Fibroblast of mammary gland (primary cell): ENCODE measurements at regions not wholly inside any gene's neighbourhood (a gene's known extent, or its start where the extent isn't known, plus 50 kb on each side); places are given as distances from the start of the nearest gene placed in this dataset.

ENCODE experiments used
- DNase-seq: peaks from one replicate; pipeline ENCODE4 v3.0.0-alpha.2; 2010; ENCODE audit warnings: low read depth
- H3K4me3 ChIP-seq: 2 replicates; pipeline ENCODE4 v1.5.1; 2011; ENCODE audit warnings: low read depth, mild to moderate bottlenecking, low read length, moderate library complexity; ENCODE audit not compliant: control insufficient read depth
- CTCF ChIP-seq: conservative IDR thresholded peaks from 2 replicates; pipeline ENCODE4 v1.5.1; 2011; ENCODE audit warnings: low read depth, low read length, inconsistent platforms; ENCODE audit not compliant: control insufficient read depth, insufficient read depth

- no peak overlapping the region for H3K4me3 ChIP-seq
- DNase-seq: no peak
- no peak for TF ChIP-seq CTCF
These were observed 416.4 kb downstream of the EPM2A start for GRCh38 chr6:145318952-145319351.

GRCh38 chr6:145319605-145320004 lies 415.7 kb downstream of the EPM2A start:
- no peak overlapping the region for H3K4me3 ChIP-seq
- no peak for TF ChIP-seq CTCF
- DNase-seq: no peak

DNA sequence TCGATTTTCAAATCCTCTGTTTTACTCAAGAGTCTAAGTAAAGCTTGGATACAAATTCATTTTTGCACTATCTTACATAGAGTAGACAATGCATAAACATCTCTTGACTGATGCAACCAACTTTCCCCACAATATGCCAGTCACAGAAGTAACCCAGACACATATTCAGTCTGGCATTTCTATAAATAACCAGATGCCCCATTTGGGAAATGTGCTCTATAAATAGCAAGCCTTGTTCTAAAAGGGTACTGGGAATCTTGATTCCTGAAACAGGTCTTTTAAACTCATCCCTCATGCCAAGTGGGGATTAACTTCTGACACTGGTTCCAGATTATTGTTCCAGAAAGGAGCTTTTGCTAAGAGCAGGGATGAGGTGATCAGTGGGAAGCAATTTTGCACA lies 411.7 kb downstream of the EPM2A start:
- no peak overlapping the region for H3K4me3 ChIP-seq
- DNase-seq: no peak
- TF ChIP-seq CTCF: no peak

DNA sequence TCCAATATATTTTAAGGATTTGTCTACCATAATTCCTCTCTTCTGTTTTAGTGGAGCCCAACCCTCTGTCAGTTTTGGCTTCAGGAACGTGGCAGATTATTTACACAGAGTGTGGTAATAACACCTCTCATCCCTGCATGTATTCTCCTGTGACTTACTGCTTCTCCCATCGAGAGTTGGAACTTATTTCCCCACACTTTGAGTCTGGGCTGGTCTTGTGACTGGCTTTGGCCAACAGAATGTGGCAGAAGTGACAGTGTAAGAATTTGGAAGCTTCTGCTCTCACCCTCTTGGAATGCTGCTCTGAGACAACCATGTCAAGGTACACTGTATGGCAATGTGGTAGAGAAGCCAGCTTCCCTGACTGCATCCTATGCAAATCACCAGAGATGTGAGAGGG lies 407.7 kb downstream of the EPM2A start:
- no peak for DNase-seq
- H3K4me3 ChIP-seq: no peak overlapping the region
- no peak for TF ChIP-seq CTCF

DNA sequence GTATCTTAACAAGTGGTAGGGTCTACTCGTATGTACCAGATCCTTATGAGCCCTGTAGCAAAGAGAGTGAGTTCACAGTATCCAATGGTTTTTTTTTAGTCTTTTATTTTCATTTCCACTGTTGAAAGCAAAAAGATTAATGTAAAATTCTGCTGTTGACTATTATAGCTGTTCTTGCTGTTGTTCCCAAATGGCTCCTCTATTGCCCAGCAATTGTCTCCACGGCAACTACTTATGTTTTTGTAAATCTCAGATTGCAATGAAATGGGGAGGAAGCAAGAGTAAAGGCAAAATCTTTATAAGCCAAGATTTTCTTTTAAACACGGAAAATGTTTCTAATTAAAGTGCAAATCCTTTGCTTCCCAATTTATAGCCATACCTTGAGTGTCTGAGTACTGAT lies 406.1 kb downstream of the EPM2A start:
- no peak for TF ChIP-seq CTCF
- no peak for DNase-seq
- no peak overlapping the region for H3K4me3 ChIP-seq

DNA sequence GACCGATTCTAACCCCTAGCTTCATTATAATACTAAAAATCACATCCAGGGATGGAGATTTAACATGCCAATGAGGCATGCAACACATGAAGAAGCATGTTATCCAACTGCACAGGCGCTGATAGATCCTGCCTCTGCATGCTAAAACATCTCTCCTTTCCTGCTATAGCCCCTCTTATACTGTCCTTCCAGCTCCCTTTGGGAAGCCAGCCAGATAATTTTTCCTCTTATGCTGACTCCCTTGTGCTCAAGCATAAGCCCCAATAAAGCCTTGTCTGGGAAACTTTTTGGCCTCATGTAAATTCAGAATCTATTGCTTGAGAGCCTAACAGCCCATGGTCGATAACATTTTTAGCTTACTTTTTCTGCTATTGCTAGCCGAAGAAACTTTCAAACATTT lies 404.3 kb downstream of the EPM2A start:
- no peak for TF ChIP-seq CTCF
- DNase-seq: no peak

DNA sequence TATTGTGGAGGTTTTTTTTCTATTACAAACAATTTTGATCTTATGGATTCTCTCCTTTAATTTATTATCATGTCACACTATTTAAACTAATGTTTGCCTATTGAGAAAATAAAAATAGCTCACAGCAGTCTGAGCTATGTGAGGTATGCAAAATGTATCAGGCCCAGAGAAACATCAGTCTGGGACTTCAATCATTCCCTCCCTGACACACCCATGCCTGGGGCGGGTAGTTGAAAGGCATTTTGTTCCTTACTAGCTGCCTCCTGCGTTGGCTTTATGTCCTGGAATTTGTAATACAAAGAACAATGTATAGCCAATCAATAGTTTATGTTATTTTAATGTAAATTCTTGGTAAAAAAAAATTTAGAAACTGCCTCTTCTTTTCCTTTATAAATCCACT lies 403.3 kb downstream of the EPM2A start:
- no peak for TF ChIP-seq CTCF
- no peak for DNase-seq
- no peak overlapping the region for H3K4me3 ChIP-seq

More for the DNA sequence above, 404.3 kb downstream of the EPM2A start:
- H3K4me3 ChIP-seq: no peak overlapping the region
